Endothelial cell of umbilical vein (primary cell): ENCODE measurements at regions not wholly inside any gene's neighbourhood (a gene's known extent, or its start where the extent isn't known, plus 50 kb on each side); places are given as distances from the start of the nearest gene placed in this dataset.
A peak's percentile ranks its signal among the peaks of the same experiment; 100 is the strongest.

ENCODE experiments used
- BruUV-seq: library from RNA; stranded (reverse); fragments of 400-500 nt; replicated peaks from 2 replicates; lab custom pipeline; 2021; lab: Mats Ljungman, UMichigan
- CTCF ChIA-PET: fragments of 300-600, 350-600 bp; sonication (Branson Sonifier 250); formaldehyde crosslinking; loops from one replicate; lab custom pipeline; 2021; ENCODE audit warnings: antibody characterized with exemption, inconsistent platforms; lab: Charles Lee
- POLR2A ChIA-PET: fragments of 300-600, 350-600 bp; sonication (Branson Sonifier 250); formaldehyde crosslinking; loops from one replicate; lab custom pipeline; 2021; ENCODE audit warnings: antibody characterized with exemption, inconsistent platforms; lab: Charles Lee
- DNase-seq: peaks from one replicate; pipeline ENCODE4 v3.0.0-alpha.2; 2011; ENCODE audit warnings: low read depth, low spot score
- FAIRE-seq: peaks from 2 replicates; lab custom pipeline; 2011; peaks lifted over from hg19 to GRCh38; lab: Jason Lieb, UNC
- H2AFZ ChIP-seq: 2 replicates; pipeline ENCODE4 v1.6.0; 2012; ENCODE audit warnings: low read depth, low read length, control low read depth, inconsistent platforms
- H3K27ac ChIP-seq: 2 replicates; pipeline ENCODE4 v1.5.1; 2011; ENCODE audit warnings: low read depth, mild to moderate bottlenecking, control low read depth, low read length, moderate library complexity; ENCODE audit not compliant: insufficient read depth
- H3K27me3 ChIP-seq, 2 experiments: 2 replicates each; pipeline versions ENCODE4 v1.6.0 to v1.6.1; 2011; ENCODE audit warnings: low read length in 2 of 2, mixed read lengths in 1 of 2; ENCODE audit not compliant: control insufficient read depth in 2 of 2, insufficient read depth in 2 of 2
- H3K36me3 ChIP-seq, 2 experiments: 2 replicates in 1 of 2; 3 replicates in 1 of 2; pipeline ENCODE4 v1.5.1; 2011; ENCODE audit warnings: low read length in 2 of 2, mild to moderate bottlenecking in 1 of 2, moderate library complexity in 1 of 2; ENCODE audit not compliant: control insufficient read depth in 2 of 2, insufficient read depth in 2 of 2; ENCODE audit errors: extremely low read depth in 1 of 2
- H3K4me1 ChIP-seq: 3 replicates; pipeline ENCODE4 v1.5.1; 2011; ENCODE audit warnings: mild to moderate bottlenecking, low read length; ENCODE audit not compliant: control insufficient read depth, insufficient read depth; ENCODE audit errors: extremely low read depth
- H3K4me2 ChIP-seq: 2 replicates; pipeline ENCODE4 v1.6.1; 2011; ENCODE audit warnings: low read length, control low read depth, mixed read lengths; ENCODE audit not compliant: insufficient read depth
- H3K4me3 ChIP-seq, 3 experiments: fragments of 200-600 bp in 1 of 3; sonication (generic), shearing (Covaris generic) in 1 of 3; replicated peaks in 1 of 3; 2 replicates each; pipeline ENCODE4 v1.5.1; 2011 to 2016; ENCODE audit warnings: control low read depth in 3 of 3, low read length in 3 of 3, mild to moderate bottlenecking in 2 of 3, inconsistent platforms in 1 of 3, low read depth in 1 of 3, moderate library complexity in 1 of 3; ENCODE audit not compliant: insufficient read depth in 1 of 3
- H3K79me2 ChIP-seq: 2 replicates; pipeline ENCODE4 v1.6.0; 2012; ENCODE audit warnings: low read length, inconsistent platforms; ENCODE audit not compliant: control insufficient read depth, insufficient read depth
- H3K9ac ChIP-seq: replicated peaks from 2 replicates; pipeline ENCODE3; 2011; ENCODE audit warnings: low read length, control low read depth; ENCODE audit not compliant: insufficient read depth; ENCODE audit errors: extremely low read depth
- H3K9me1 ChIP-seq: replicated peaks from 3 replicates; pipeline ENCODE4 v1.6.0; 2011; ENCODE audit warnings: mild to moderate bottlenecking, low read length; ENCODE audit not compliant: control insufficient read depth, insufficient read depth; ENCODE audit errors: extremely low read depth
- H3K9me3 ChIP-seq: replicated peaks from 2 replicates; pipeline ENCODE4 v1.5.1; 2012; ENCODE audit warnings: low read length, inconsistent platforms; ENCODE audit not compliant: control insufficient read depth, insufficient read depth
- H4K20me1 ChIP-seq: replicated peaks from 2 replicates; pipeline ENCODE3; 2011; ENCODE audit warnings: mild to moderate bottlenecking, low read length; ENCODE audit not compliant: control insufficient read depth, insufficient read depth; ENCODE audit errors: extremely low read depth
- CTCF ChIP-seq, 2 donors: IDR thresholded peaks; 1 replicate in 1 of 2; 2 replicates in 1 of 2; pipeline ENCODE4 v1.5.1; 2011; ENCODE audit warnings: low read length in 2 of 2, mild to moderate bottlenecking in 2 of 2, moderate library complexity in 2 of 2, control low read depth in 1 of 2, inconsistent platforms in 1 of 2, low read depth in 1 of 2; ENCODE audit not compliant: insufficient read depth in 1 of 2; ENCODE audit errors: extremely low read depth in 1 of 2
- EZH2 ChIP-seq: IDR thresholded peaks from 2 replicates; pipeline ENCODE4 v1.6.1; 2012; ENCODE audit warnings: borderline replicate concordance, low read depth, mild to moderate bottlenecking, moderate library complexity, low read length, inconsistent platforms; ENCODE audit not compliant: severe bottlenecking
- FOS ChIP-seq: IDR thresholded peaks from 2 replicates; pipeline ENCODE4 v1.6.1; 2011; ENCODE audit warnings: mild to moderate bottlenecking, low read length, moderate library complexity, borderline replicate concordance; ENCODE audit not compliant: insufficient read depth
- GATA2 ChIP-seq: IDR thresholded peaks from 2 replicates; pipeline ENCODE4 v1.7.0; 2011; ENCODE audit warnings: low read depth, mild to moderate bottlenecking, moderate library complexity, mixed read lengths, low read length; ENCODE audit not compliant: insufficient read length, insufficient read depth
- JUN ChIP-seq: IDR thresholded peaks from 2 replicates; pipeline ENCODE4 v1.6.1; 2011; ENCODE audit warnings: borderline replicate concordance, low read depth; ENCODE audit not compliant: insufficient read length, insufficient read depth
- MAX ChIP-seq: IDR thresholded peaks from 2 replicates; pipeline ENCODE4 v1.6.1; 2011; ENCODE audit not compliant: insufficient read depth, insufficient read length
- MYC ChIP-seq: IDR thresholded peaks from one replicate; pipeline ENCODE4 v1.6.1; 2011; ENCODE audit warnings: mild to moderate bottlenecking, low read depth, low read length
- POLR2A ChIP-seq: IDR thresholded peaks from 2 replicates; pipeline ENCODE4 v1.6.1; 2012; ENCODE audit warnings: low read depth, mild to moderate bottlenecking, control low read depth, low read length
- POLR2AphosphoS5 ChIP-seq: IDR thresholded peaks from 2 replicates; pipeline ENCODE4 v1.6.1; 2012; ENCODE audit warnings: low read depth, mild to moderate bottlenecking, control low read depth, low read length, moderate library complexity; ENCODE audit not compliant: insufficient read depth
- dilution Hi-C: fragments of 300-500 bp; cut with MboI; formaldehyde crosslinking; loops from one replicate; pipeline ENCODE4 v1.15.0; 2019; ENCODE audit warnings: low sequenced_read_pairs; ENCODE audit not compliant: extremely low pct_ligation_motif_present
- intact Hi-C: fragments of 100-400 bp; cut with micrococcal nuclease; formaldehyde crosslinking; loops from one replicate; pipeline ENCODE4 v1.10.0; 2022

- no peak overlapping the region for H3K4me3 ChIP-seq
- H3K27me3 ChIP-seq, result no peaks in the 10 kb centered on the region
- no peaks in the 10 kb centered on the region for H3K9me1 ChIP-seq
- CTCF ChIA-PET, result interaction anchor here (1.0 to 1.1 kb wide), 3 partner anchors 38 to 307 kb away, joined by 3 to 4 read pairs (median 3); no protein-coding TSS in a partner anchor
- H3K4me1 ChIP-seq, result peaks cover 40% of the 10 kb centered on the region
- H3K27ac ChIP-seq, result peak overlapping the region; percentile 69
- POLR2A ChIA-PET, result no interaction called here
- H3K4me2 ChIP-seq, result peak overlapping the region; percentile 68
- BruUV-seq, result no TSS peak
- H3K36me3 ChIP-seq, result no peaks in the 10 kb centered on the region
- FAIRE-seq (no peak), DNase-seq (peak; percentile 65)
- H3K9ac ChIP-seq, result peak overlapping the region; percentile 54
- TF ChIP-seq MAX (no peak), JUN (peak; percentile 82), MYC (no peak), FOS (peak; percentile 61), EZH2 (no peak), POLR2A (no peak), CTCF (IDR thresholded peaks at IDR 0.05; ENCODE audit: extremely low read depth in 1 of 2, insufficient read depth in 1 of 2, low read depth in 1 of 2, low read length in 2 of 2) (no peak), GATA2 (peak; percentile 9), POLR2AphosphoS5 (no peak)
- no peaks in the 10 kb centered on the region for H3K9me3 ChIP-seq
- no peaks in the 10 kb centered on the region for H4K20me1 ChIP-seq
- no peaks in the 10 kb centered on the region for H3K79me2 ChIP-seq
- intact Hi-C loops, result loop anchor here (1.0 to 2.0 kb wide), 3 partner anchors 63 to 363 kb away; no protein-coding TSS in a partner anchor
- dilution Hi-C loops, result no loop called here
- H2AFZ ChIP-seq, result no peak overlapping the region
These were observed 886.0 kb upstream of the SLC10A2 start for GRCh38 chr13:103952183-103952582.
